Fibroblast of the aortic adventitia (primary cell): ENCODE measurements at regions not wholly inside any gene's neighbourhood (a gene's known extent, or its start where the extent isn't known, plus 50 kb on each side); places are given as distances from the start of the nearest gene placed in this dataset.
"Not testable (repeated sequence)": the region's sequence is repeated elsewhere in the genome, so short reads cannot be mapped to it uniquely, and the experiment has no call there.

Experiments
- DNase-seq: peaks from one replicate; pipeline ENCODE4 v3.0.0-alpha.2; 2010; ENCODE audit warnings: low read depth
- H3K4me3 ChIP-seq: 2 replicates; pipeline ENCODE4 v1.5.1; 2011; ENCODE audit warnings: low read depth, mild to moderate bottlenecking, control low read depth, low read length, moderate library complexity
- CTCF ChIP-seq: IDR thresholded peaks from 2 replicates; pipeline ENCODE4 v1.5.1; 2011; ENCODE audit warnings: mild to moderate bottlenecking, low read length, control low read depth, inconsistent platforms; ENCODE audit not compliant: insufficient read depth

- TF ChIP-seq CTCF = no peak
- no peak overlapping the region for H3K4me3 ChIP-seq
These were observed 731.4 kb upstream of the CHAC2 start for GRCh38 chr2:53036196-53036595.

GRCh38 chr2:53035153-53035552, 732.5 kb upstream of the CHAC2 start:
- TF ChIP-seq CTCF = no peak
- DNase-seq = no peak

More at GRCh38 chr2:53036196-53036595, 731.4 kb upstream of the CHAC2 start:
- peak; percentile 45 for DNase-seq

GRCh38 chr2:53033411-53033810, 734.2 kb upstream of the CHAC2 start:
- no peak for TF ChIP-seq CTCF
- H3K4me3 ChIP-seq = no peak overlapping the region
- DNase-seq = peak; percentile 51

More at GRCh38 chr2:53035153-53035552, 732.5 kb upstream of the CHAC2 start:
- H3K4me3 ChIP-seq = no peak overlapping the region

- H3K4me3 ChIP-seq = no peak overlapping the region
- DNase-seq = no peak
- no peak for TF ChIP-seq CTCF
These were observed 738.7 kb upstream of the CHAC2 start for GRCh38 chr2:53028746-53029423.

GRCh38 chr2:53028225-53028624, 739.4 kb upstream of the CHAC2 start:
- H3K4me3 ChIP-seq = no peak overlapping the region
- peak; percentile 72 for DNase-seq
- TF ChIP-seq CTCF = no peak

- DNase-seq, H3K4me3 ChIP-seq: not testable (repeated sequence)
These were observed 745.4 kb upstream of the CHAC2 start for GRCh38 chr2:53022248-53022647.

- no peak for DNase-seq
- H3K4me3 ChIP-seq = no peak overlapping the region
- no peak for TF ChIP-seq CTCF
These were observed 745.8 kb upstream of the CHAC2 start for GRCh38 chr2:53021828-53022227.
